PC-3 (cell line): ENCODE measurements at regions not wholly inside any gene's neighbourhood (a gene's known extent, or its start where the extent isn't known, plus 50 kb on each side); places are given as distances from the start of the nearest gene placed in this dataset.

Experiments used
- EZH2 ChIP-seq: fragments of 300-600 bp; sonication (generic); IDR thresholded peaks from one replicate; pipeline ENCODE4 v1.6.1; 2017; ENCODE audit warnings: antibody characterized with exemption, mild to moderate bottlenecking, low read length; ENCODE audit not compliant: unreplicated experiment
- EZH2phosphoT487 ChIP-seq: fragments of 300-600 bp; sonication (generic); IDR thresholded peaks from 2 replicates; pipeline ENCODE4 v1.6.1; 2018; ENCODE audit warnings: mild to moderate bottlenecking, antibody characterized with exemption, low read length, borderline replicate concordance
- TF ChIP-seq, protein P1 (sequence below): fragments of 300-600 bp; sonication (generic); conservative IDR thresholded peaks from 2 replicates; pipeline ENCODE4 v1.5.1; 2017; ENCODE audit warnings: antibody characterized with exemption, low read depth, mild to moderate bottlenecking, low read length

DNA sequence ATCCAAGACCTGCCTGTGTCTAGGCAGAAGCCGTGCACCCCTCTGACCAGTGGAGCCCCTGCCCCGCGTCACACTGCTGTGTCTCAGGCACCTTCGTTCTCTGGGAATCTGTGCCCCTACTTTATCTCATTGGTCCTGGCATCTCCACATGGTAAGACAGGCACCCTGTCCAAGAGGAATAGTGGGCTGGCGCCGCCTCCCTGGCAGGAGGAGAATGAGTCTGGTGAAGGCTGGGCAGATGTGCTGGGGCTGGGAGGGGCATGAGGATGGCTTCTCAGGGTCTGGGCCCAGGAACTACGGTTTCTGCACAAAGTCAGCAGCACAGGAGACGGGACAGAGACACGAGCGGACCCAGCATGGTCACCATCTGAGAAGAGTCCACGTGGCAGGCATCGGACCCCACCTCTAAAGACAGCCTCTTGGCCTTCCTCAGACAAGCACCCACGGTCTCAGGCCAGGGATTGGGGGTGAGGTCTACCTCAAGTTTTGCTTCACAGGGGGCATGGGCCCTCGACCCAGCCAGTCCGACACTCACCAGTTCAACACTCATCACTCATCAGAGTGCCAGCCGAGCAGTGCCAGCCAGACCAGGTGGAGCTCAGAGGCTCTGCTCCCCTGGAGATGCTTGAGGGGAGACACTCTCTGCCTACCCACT is 306.7 kb downstream of the ADGRD1 start:
- TF ChIP-seq, protein P1, sequence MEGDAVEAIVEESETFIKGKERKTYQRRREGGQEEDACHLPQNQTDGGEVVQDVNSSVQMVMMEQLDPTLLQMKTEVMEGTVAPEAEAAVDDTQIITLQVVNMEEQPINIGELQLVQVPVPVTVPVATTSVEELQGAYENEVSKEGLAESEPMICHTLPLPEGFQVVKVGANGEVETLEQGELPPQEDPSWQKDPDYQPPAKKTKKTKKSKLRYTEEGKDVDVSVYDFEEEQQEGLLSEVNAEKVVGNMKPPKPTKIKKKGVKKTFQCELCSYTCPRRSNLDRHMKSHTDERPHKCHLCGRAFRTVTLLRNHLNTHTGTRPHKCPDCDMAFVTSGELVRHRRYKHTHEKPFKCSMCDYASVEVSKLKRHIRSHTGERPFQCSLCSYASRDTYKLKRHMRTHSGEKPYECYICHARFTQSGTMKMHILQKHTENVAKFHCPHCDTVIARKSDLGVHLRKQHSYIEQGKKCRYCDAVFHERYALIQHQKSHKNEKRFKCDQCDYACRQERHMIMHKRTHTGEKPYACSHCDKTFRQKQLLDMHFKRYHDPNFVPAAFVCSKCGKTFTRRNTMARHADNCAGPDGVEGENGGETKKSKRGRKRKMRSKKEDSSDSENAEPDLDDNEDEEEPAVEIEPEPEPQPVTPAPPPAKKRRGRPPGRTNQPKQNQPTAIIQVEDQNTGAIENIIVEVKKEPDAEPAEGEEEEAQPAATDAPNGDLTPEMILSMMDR = no peak
- TF ChIP-seq EZH2phosphoT487 (no peak), EZH2 (no peak)
